ENCODE measurements at regions not wholly inside any gene's neighbourhood (a gene's known extent, or its start where the extent isn't known, plus 50 kb on each side); places are given as distances from the start of the nearest gene placed in this dataset.

DNA sequence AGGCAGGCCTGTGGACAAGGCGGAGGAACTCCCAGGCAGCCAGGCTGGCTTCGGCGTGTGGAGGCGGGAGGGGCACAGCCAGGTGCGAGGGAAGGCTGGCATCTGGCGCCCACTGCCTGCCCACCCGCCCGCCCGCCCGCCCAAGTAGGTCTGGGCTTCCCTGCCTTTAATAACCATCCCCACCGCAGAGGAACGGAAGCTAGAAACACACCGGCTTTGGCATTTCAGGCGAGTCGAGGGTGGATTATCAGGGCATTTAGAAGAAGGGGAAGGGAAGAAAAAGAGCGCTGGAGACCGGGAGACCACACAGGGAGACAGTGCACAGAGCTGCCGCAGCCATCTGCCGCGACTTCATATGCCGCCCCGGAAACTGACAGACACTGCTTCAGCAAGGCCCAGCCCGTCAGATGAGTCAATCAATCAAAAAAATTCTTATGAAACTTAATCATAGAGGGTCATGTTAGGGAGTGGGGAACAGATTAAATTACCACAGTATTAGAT lies 199.7 kb downstream of the TSHZ3 start:
- no peak for TF ChIP-seq POLR2A (IDR thresholded peaks at IDR 0.05; ENCODE audit: control extremely low read depth in 1 of 2, low read depth in 2 of 2, low read length in 2 of 2)
- TF ChIP-seq RFX5 (IDR thresholded peaks at IDR 0.05; ENCODE audit: borderline replicate concordance, low read depth, low read length), result no peak
- TF ChIP-seq, protein P1, sequence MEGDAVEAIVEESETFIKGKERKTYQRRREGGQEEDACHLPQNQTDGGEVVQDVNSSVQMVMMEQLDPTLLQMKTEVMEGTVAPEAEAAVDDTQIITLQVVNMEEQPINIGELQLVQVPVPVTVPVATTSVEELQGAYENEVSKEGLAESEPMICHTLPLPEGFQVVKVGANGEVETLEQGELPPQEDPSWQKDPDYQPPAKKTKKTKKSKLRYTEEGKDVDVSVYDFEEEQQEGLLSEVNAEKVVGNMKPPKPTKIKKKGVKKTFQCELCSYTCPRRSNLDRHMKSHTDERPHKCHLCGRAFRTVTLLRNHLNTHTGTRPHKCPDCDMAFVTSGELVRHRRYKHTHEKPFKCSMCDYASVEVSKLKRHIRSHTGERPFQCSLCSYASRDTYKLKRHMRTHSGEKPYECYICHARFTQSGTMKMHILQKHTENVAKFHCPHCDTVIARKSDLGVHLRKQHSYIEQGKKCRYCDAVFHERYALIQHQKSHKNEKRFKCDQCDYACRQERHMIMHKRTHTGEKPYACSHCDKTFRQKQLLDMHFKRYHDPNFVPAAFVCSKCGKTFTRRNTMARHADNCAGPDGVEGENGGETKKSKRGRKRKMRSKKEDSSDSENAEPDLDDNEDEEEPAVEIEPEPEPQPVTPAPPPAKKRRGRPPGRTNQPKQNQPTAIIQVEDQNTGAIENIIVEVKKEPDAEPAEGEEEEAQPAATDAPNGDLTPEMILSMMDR (IDR thresholded peaks at IDR 0.05; ENCODE audit: control extremely low read depth in 1 of 3, insufficient read depth in 1 of 3, low read depth in 1 of 3, low read length in 3 of 3), result no peak
- no peak for TF ChIP-seq MAFK (IDR thresholded peaks at IDR 0.05; ENCODE audit: low read depth, low read length)
- no peak for TF ChIP-seq RAD21 (IDR thresholded peaks at IDR 0.05 in 1 of 2, conservative IDR thresholded peaks at IDR 0.05 in 1 of 2; ENCODE audit: low read depth in 2 of 2, low read length in 2 of 2)
- TF ChIP-seq, protein P2, sequence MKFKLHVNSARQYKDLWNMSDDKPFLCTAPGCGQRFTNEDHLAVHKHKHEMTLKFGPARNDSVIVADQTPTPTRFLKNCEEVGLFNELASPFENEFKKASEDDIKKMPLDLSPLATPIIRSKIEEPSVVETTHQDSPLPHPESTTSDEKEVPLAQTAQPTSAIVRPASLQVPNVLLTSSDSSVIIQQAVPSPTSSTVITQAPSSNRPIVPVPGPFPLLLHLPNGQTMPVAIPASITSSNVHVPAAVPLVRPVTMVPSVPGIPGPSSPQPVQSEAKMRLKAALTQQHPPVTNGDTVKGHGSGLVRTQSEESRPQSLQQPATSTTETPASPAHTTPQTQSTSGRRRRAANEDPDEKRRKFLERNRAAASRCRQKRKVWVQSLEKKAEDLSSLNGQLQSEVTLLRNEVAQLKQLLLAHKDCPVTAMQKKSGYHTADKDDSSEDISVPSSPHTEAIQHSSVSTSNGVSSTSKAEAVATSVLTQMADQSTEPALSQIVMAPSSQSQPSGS (IDR thresholded peaks at IDR 0.05; ENCODE audit: low read length), result no peak
- TF ChIP-seq JUND (IDR thresholded peaks at IDR 0.05; ENCODE audit: low read length), result no peak
- no peak for TF ChIP-seq GABPA (IDR thresholded peaks at IDR 0.05; ENCODE audit: borderline replicate concordance, insufficient read depth, low read length)
- TF ChIP-seq POU5F1 (IDR thresholded peaks at IDR 0.05; ENCODE audit: low read depth, low read length), result no peak
